G401.6 (cell line): ENCODE measurements at regions not wholly inside any gene's neighbourhood (a gene's known extent, or its start where the extent isn't known, plus 50 kb on each side); places are given as distances from the start of the nearest gene placed in this dataset.
"Not testable (repeated sequence)": the region's sequence is repeated elsewhere in the genome, so short reads cannot be mapped to it uniquely, and the experiment has no call there.

Experiments used
- FAIRE-seq: peaks from 2 replicates; lab custom pipeline; 2012; peaks lifted over from hg19 to GRCh38; lab: Jason Lieb, UNC

GRCh38 chr5:99308131-99308530 lies 379.3 kb upstream of the CHD1 start:
- no peak for FAIRE-seq

DNA sequence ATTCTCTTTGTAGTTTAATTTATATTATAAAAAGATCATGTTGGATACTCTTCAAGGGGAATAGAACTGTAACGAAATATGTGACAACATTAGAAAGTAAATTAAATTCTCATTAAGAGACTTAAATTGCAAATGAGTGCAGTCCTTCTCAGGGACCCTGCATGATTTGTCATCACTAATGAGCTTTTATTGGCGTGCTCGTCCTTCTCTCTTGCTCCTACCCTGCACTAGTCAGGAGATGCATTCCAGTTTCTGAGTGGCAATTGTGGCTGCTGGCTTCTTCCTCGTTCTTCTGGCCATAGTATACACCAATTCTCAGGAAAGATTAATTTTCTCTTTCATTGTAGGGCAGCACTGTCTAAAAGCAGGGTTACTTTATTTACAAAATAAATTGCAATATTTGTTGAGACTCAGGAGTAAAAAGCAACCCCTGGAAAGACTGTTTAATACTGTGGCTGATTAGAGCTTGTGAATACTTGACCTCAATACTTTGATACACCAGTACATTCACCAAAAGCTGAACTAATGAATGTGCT lies 376.3 kb upstream of the CHD1 start:
- no peak for FAIRE-seq

DNA sequence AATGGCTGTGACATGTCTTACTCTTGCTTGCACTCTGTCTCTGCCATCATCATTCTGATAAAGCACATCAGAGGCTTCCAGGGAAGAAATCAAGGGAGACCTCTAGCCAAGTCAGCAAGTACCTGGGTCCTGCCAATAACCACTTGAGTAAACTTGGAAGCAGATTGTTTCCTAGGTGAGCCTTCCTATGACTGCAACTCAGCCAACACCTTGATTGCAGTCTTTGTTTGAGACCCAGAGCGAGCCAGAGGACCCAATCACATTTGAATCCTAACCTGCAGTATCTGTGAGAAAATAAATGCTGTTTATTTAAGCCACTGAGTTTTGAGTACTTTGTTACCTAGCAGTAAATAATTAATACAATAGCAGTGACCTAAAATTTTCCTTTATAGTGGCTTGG lies 356.8 kb upstream of the CHD1 start:
- no peak for FAIRE-seq

- FAIRE-seq = no peak
Measured at GRCh38 chr5:99275128-99275527, 346.3 kb upstream of the CHD1 start.

GRCh38 chr5:99272576-99272975 lies 343.8 kb upstream of the CHD1 start:
- no peak for FAIRE-seq

DNA sequence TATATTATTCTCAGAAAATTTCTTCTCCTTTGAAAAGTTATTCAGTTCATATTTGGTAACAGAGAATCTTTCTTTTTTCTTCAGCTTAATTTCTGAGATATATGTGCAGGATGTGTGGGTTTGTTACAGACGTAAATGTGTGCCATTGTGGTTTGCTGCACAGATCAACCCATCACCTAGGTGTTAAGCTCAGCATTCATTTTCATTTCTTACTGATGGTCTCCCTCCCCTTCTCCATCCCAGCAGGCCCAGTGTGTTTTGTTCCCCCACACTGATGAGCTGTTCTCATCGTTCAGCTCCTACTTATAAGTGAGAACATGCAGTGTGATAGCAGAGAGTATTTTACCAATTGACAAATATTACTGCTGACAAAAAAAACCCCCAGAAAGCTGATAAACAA lies 330.0 kb upstream of the CHD1 start:
- FAIRE-seq = no peak

DNA sequence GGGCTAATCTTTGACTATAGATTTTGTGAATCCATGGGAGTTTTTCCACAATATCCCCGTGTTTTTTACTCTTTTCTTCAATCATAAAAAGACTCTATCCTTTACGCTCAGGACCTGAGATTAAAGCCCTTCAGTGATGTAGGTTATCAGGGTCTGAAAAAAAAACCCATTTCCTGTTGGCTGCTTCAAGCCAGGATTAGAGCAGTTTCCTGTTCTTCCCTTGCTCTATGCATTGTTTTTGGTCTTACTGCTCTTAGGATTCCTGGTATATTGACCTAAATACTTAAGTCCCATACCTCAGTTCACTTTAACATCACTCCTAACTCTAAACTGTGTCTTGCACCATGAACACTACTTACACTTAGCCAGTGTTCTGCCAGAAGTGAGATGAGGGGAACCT lies 319.3 kb upstream of the CHD1 start:
- no peak for FAIRE-seq

- FAIRE-seq = no peak
Measured at GRCh38 chr5:99247346-99247745, 318.5 kb upstream of the CHD1 start.

DNA sequence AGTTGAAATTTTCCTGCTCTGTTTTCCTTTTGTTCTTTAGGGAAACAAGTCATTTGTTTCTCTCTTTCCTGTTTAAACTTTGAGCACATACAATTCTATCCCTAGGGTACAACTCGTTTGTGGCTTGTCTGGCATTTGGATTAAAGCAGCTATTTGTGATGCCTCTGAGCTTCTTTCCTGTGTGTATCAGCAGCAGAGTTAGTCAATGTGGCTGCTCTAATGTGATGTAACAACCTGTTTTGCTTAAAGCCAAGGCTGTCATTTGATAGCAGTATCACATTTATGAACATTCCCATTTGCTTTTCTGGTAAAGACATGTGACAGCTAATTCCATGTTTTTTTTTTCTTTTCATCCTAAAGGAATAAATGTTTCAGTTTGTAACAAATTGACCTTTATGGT lies 314.3 kb upstream of the CHD1 start:
- no peak for FAIRE-seq

DNA sequence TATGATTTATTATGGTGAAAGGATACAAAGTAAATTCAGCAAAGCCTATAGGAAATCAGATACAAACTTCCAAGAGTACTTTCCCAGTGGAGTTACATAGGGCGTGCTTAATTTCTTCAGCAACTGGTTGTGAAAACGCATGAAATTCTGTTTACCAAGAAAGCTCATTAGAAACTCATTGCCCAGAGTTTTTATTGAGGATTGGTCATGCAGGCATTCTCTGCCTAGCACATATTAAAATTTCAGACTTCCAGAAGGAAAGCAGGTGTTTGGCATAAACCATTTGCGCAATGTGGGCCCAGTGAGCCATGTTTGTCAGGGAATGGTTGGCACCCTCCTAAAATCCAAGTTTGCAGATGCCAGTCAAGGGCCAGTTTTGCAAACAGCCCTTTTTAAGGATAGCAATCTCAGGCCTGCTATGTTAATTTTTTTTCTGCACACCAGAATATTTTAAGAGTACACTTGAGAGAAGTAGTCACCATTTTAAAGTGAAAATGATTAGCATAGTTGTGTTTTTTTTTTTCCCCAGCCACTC lies 311.1 kb upstream of the CHD1 start:
- no peak for FAIRE-seq

DNA sequence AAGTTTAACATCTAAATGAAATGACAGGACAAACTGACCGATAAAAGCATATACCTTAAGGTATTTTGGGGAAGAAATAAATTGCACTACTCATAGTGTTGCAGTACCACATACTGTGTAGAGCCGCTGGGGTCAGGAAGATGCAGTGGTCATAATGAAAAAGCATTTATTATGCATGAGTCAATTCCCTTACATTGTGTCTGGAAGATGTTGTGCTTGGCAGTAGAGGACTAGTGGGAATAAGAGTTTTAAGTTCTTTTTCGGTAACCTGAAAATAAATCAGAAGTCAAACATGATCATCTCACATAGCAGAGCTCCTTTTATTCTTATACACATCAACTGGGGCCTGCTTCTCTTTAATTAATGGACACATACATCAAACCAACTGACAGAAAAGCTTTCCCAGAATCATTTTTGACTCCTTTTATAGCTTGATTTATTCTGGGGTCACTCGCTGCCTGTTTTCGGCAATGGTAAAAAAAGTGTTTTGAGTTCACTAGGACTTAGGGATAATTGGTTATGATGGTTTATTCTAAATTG lies 262.5 kb upstream of the CHD1 start:
- FAIRE-seq = no peak

DNA sequence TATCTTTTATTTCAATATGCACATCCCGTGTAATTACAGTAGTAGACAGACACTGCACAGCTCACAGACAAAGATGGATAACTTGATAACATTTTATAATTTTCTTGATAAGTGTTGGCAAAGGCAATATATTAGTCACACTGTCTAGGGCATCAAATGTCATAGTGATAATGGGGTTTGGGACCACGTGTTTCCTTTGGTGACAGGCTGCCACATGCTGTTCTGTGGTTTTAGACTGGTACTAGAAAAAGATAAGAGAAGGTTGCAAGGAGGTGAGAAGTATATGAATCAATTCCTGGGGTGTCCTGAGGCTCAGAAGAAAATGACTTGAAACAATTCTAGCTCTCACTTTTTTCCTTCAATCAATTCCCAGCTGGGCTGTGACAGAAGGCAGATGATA lies 258.8 kb upstream of the CHD1 start:
- no peak for FAIRE-seq

- FAIRE-seq = no peak
Measured at GRCh38 chr5:99179206-99179605, 250.4 kb upstream of the CHD1 start.

DNA sequence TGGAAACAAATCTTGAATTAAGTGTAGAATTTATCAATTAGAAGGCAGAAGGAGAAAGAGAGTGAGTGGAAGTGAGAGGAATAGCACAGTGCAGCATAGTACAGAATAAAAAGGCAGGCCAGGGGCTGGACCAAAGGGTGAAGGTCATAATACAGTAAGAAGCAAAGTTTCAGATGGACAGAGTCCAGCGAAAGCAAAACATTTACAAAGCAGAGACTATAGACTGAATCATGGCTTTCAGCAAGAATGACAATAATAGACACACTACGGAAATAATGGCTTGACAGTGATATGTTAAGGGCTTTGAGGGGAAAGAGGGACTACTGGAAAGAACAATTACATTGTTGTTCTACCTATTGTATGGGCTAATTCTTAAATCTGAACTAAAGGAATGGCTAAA lies 249.0 kb upstream of the CHD1 start:
- no peak for FAIRE-seq

- FAIRE-seq = no peak
Measured at GRCh38 chr5:99176186-99176585, 247.4 kb upstream of the CHD1 start.

GRCh38 chr5:99169309-99169708 lies 240.5 kb upstream of the CHD1 start:
- FAIRE-seq = peak; percentile 77

DNA sequence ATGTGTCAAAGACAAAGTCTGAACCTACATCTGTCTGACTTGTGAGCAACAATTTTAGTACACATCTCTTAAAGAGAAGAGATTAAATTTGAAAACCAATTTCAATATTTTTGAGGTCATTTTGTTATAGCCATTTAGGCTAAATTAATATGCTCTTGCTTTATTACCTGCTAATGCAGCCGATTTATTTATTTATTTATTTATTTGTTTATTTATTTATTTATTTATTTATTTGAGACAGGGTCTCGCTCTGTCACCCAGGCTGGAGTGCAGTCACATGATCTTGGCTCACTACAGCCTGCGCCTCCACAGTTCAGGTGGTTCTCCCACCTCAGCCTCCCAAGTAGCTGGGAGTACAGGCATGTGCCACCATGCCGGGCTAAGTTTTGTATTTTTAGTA lies 232.7 kb upstream of the CHD1 start:
- FAIRE-seq = not testable (repeated sequence)

DNA sequence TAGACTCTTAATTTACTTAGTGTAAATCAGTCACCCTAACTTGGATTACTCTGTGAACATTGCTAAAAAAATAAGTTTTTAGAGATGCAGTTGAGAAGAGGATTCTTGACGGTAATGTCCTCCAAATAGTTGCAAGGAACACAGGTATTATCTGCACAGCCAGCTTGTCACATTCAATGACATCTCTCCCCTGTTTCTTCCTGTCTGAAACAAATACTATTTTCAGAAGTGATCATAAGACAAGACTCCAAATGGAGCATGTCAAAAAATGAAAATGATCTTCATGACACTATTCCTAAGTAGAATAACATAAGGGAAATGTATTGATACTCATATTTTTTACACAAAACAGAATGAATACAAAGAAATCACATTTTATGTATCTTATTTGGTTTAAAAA lies 227.9 kb upstream of the CHD1 start:
- no peak for FAIRE-seq

DNA sequence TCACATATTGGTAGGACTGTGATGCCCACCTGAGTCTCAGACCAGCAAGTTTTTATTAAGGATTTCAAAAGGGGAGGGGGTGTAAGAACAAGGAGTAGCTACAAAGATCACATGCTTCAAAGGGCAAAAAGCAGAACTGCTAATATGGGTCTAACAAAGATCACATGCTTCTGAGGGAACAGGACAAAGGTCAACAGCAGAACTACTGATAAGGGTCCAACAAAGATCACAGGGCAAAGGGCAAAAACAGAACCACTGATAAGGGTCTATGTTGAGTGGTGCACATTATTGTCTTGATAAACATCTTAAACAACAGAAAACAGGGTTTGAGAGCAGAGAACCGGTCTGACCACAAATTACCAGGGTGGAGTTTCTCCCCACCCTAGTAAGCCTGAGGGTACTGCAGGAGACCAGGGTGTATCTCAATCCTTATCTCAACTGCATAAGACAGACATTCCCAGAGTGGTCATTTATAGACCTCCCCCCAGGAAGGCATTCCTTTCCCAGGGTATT lies 214.5 kb upstream of the CHD1 start:
- FAIRE-seq = not testable (repeated sequence)

- FAIRE-seq = no peak
Measured at GRCh38 chr5:99141534-99142128, 212.8 kb upstream of the CHD1 start.

- FAIRE-seq = no peak
Measured at GRCh38 chr5:99138911-99139310, 210.1 kb upstream of the CHD1 start.

- FAIRE-seq = no peak
Measured at GRCh38 chr5:99133921-99134320, 205.1 kb upstream of the CHD1 start.

DNA sequence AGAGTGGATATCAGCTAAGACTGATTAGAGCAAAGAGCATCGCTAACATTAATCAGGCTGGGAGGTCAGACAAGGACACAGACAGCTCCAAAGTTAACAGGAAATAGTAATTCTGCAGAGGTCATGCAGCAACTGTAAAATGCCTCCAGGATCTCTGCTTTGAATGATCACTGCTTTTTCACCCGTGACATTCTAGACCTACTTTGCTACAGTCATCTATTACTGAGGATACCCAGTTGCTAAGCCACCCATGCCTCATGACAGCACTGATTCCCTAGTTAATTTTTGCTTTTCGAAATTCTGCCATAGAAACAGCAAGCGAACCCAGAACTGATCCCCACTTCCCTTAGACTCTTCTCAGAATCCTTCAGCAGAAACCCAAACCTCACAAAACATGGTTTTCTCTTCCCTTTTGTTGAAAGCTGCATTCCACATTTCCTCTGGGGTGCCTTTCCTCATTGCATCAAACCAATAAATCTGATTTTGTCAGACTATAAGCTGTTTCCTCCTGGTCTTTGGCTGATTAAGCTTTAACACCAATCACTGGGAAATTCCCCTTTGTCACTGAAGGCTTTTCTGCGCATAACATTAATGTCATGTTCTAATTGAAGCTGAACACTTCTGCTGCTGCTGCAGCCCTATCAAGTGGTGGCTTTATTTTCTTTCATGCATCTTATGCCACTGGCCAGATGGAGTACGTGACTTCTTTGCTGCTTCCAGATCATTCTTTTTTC lies 201.1 kb upstream of the CHD1 start:
- no peak for FAIRE-seq
